ENCODE measurements at regions not wholly inside any gene's neighbourhood (a gene's known extent, or its start where the extent isn't known, plus 50 kb on each side); places are given as distances from the start of the nearest gene placed in this dataset.

- H3K4me1 ChIP-seq (replicated peaks) = no peaks in the 10 kb centered on the region
- no peaks in the 10 kb centered on the region for H3K27me3 ChIP-seq (replicated peaks; ENCODE audit: insufficient read depth)
- H3K9me3 ChIP-seq = no peaks in the 10 kb centered on the region
- intact Hi-C loops (cut with DNase I) = loop anchor here (10.0 kb wide), 1 partner anchor 222 kb away; no protein-coding TSS in a partner anchor
- WGBS = 23% methylated on average over 4 of the region's 4 CpGs
- no peak overlapping the region for H3K4me3 ChIP-seq
- no peak for DNase-seq (ENCODE audit: low spot score)
- TF ChIP-seq POLR2AphosphoS5 (IDR thresholded peaks at IDR 0.05) (no peak), CTCF (IDR thresholded peaks at IDR 0.05) (no peak), POLR2A (IDR thresholded peaks at IDR 0.05) (no peak)
- H3K36me3 ChIP-seq = no peaks in the 10 kb centered on the region
- H3K27ac ChIP-seq = no peak overlapping the region
Observed at GRCh38 chr12:29082522-29082921, 66.6 kb upstream of the FAR2 start.

GRCh38 chr12:29086325-29087271 lies 62.5 kb upstream of the FAR2 start:
- H3K9me3 ChIP-seq = no peaks in the 10 kb centered on the region
- TF ChIP-seq POLR2AphosphoS5 (IDR thresholded peaks at IDR 0.05) = no peak
- TF ChIP-seq CTCF (IDR thresholded peaks at IDR 0.05) = no peak
- TF ChIP-seq POLR2A (IDR thresholded peaks at IDR 0.05) = no peak
- WGBS = 82% methylated on average over 9 of the region's 9 CpGs
- no peaks in the 10 kb centered on the region for H3K27me3 ChIP-seq (replicated peaks; ENCODE audit: insufficient read depth)
- DNase-seq (ENCODE audit: low spot score) = no peak
- H3K27ac ChIP-seq = no peak overlapping the region
- no peaks in the 10 kb centered on the region for H3K4me1 ChIP-seq (replicated peaks)
- no peaks in the 10 kb centered on the region for H3K36me3 ChIP-seq
- intact Hi-C loops (cut with DNase I) = loop anchor here (10.0 kb wide), 1 partner anchor 218 kb away; no protein-coding TSS in a partner anchor
- H3K4me3 ChIP-seq = no peak overlapping the region

GRCh38 chr12:29088611-29089219 lies 60.4 kb upstream of the FAR2 start:
- Histone ChIP-seq H3K4me3 (no peak overlapping the region), H3K36me3 (no peaks in the 10 kb centered on the region), H3K27me3 (replicated peaks; ENCODE audit: insufficient read depth) (no peaks in the 10 kb centered on the region), H3K9me3 (no peaks in the 10 kb centered on the region), H3K27ac (no peak overlapping the region), H3K4me1 (replicated peaks) (no peaks in the 10 kb centered on the region)
- DNase-seq (ENCODE audit: low spot score) = no peak
- intact Hi-C loops (cut with DNase I) = loop anchor here (10.0 kb wide), 1 partner anchor 216 kb away; no protein-coding TSS in a partner anchor
- TF ChIP-seq CTCF (IDR thresholded peaks at IDR 0.05) (peak in 1 of 4 experiments; percentile 18), POLR2A (IDR thresholded peaks at IDR 0.05) (no peak)

Small RNA genes in the stretch of these regions (small RNA-seq; reads per million reads assigned to genes)
- gene AC024255.1 = 0 reads per million in 2 donors

Data from prostate gland (tissue), 2 donors.